Stomach (tissue), 4 donors: ENCODE measurements at regions not wholly inside any gene's neighbourhood (a gene's known extent, or its start where the extent isn't known, plus 50 kb on each side); places are given as distances from the start of the nearest gene placed in this dataset.

ENCODE experiments used
- POLR2A ChIP-seq, 4 donors: fragments of 450-650 bp; IDR thresholded peaks; one replicate each; pipeline ENCODE4 v1.6.1; 2016; ENCODE audit warnings: antibody characterized with exemption in 4 of 4, control low read depth in 2 of 4, mild to moderate bottlenecking in 1 of 4, moderate library complexity in 1 of 4
- POLR2AphosphoS5 ChIP-seq, 3 donors: sonication (generic); formaldehyde crosslinking; IDR thresholded peaks; one replicate each; pipeline ENCODE4 v1.6.1; 2016; ENCODE audit warnings: antibody characterized with exemption in 3 of 3
- TF ChIP-seq, protein P1 (sequence below), 7 experiments: fragments of 450-650 bp in 4 of 7; fragments of 200-600 bp in 3 of 7; sonication (generic) in 3 of 7; IDR thresholded peaks; one replicate each; pipeline ENCODE4 v1.5.1; 2016 to 2019; ENCODE audit warnings: antibody characterized with exemption in 7 of 7, control low read depth in 2 of 7, mild to moderate bottlenecking in 1 of 7

DNA sequence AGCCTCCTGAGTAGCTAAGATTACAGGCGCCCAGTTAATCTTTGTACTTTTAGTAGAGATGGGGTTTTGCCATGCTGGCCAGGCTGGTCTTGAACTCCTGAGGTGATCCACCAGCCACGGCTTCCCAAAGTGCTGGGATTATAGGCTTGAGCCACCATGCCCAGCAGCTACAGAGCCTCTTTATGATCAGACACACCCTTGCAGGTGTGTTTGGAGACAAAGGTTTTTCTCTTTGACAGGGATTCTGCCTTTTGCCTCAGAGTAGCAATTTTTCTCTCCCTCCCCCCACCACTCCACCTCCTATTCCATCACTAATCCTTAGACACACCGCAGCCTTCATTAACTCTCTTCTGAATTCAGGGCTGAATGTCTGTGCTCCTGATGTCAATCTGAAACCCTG is 152.2 kb upstream of the NFIA start:
- no peak for TF ChIP-seq POLR2AphosphoS5 (IDR thresholded peaks at IDR 0.05)
- TF ChIP-seq, protein P1, sequence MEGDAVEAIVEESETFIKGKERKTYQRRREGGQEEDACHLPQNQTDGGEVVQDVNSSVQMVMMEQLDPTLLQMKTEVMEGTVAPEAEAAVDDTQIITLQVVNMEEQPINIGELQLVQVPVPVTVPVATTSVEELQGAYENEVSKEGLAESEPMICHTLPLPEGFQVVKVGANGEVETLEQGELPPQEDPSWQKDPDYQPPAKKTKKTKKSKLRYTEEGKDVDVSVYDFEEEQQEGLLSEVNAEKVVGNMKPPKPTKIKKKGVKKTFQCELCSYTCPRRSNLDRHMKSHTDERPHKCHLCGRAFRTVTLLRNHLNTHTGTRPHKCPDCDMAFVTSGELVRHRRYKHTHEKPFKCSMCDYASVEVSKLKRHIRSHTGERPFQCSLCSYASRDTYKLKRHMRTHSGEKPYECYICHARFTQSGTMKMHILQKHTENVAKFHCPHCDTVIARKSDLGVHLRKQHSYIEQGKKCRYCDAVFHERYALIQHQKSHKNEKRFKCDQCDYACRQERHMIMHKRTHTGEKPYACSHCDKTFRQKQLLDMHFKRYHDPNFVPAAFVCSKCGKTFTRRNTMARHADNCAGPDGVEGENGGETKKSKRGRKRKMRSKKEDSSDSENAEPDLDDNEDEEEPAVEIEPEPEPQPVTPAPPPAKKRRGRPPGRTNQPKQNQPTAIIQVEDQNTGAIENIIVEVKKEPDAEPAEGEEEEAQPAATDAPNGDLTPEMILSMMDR (IDR thresholded peaks at IDR 0.05) = no peak
- TF ChIP-seq POLR2A (IDR thresholded peaks at IDR 0.05) = no peak
